Breast epithelium (tissue), 4 donors: ENCODE measurements at regions not wholly inside any gene's neighbourhood (a gene's known extent, or its start where the extent isn't known, plus 50 kb on each side); places are given as distances from the start of the nearest gene placed in this dataset.

Experiments used
- DNase-seq, 2 donors: peaks; one replicate each; pipeline ENCODE4 v3.0.0-alpha.2; 2019; ENCODE audit warnings: low spot score in 2 of 2
- H3K27ac ChIP-seq, 2 donors: fragments of 200-600 bp; sonication (generic) in 1 of 2; one replicate each; pipeline ENCODE4 v1.5.1; 2016 to 2019; ENCODE audit warnings: mild to moderate bottlenecking in 1 of 2
- H3K27me3 ChIP-seq, 2 donors: fragments of 200-600 bp; sonication (generic) in 1 of 2; one replicate each; pipeline versions ENCODE4 v1.5.1 to v1.6.0; 2017 to 2019; ENCODE audit warnings: control low read depth in 1 of 2, mild to moderate bottlenecking in 1 of 2
- H3K36me3 ChIP-seq: fragments of 200-600 bp; one replicate; pipeline ENCODE4 v1.5.1; 2019
- H3K4me1 ChIP-seq, 2 donors: fragments of 200-600 bp; sonication (generic); one replicate each; pipeline ENCODE4 v1.5.1; 2016 to 2019; ENCODE audit warnings: control low read depth in 1 of 2
- H3K4me3 ChIP-seq, 3 donors: fragments of 200-600 bp; sonication (generic); 1 replicate in 2 of 3; 2 replicates in 1 of 3; pipeline ENCODE4 v1.5.1; 2016 to 2019; ENCODE audit warnings: mild to moderate bottlenecking in 3 of 3, moderate library complexity in 2 of 3
- H3K9me3 ChIP-seq, 2 donors: fragments of 200-600 bp; sonication (generic) in 1 of 2; one replicate each; pipeline ENCODE4 v1.5.1; 2016 to 2019; ENCODE audit warnings: control low read depth in 1 of 2
- CTCF ChIP-seq, 3 donors: fragments of 450-650 bp; IDR thresholded peaks; one replicate each; pipeline ENCODE4 v1.5.1; 2016 to 2017; ENCODE audit warnings: antibody characterized with exemption in 3 of 3, mild to moderate bottlenecking in 3 of 3, moderate library complexity in 3 of 3
- POLR2A ChIP-seq: fragments of 450-650 bp; IDR thresholded peaks from one replicate; pipeline ENCODE4 v1.6.1; 2016; ENCODE audit warnings: antibody characterized with exemption, mild to moderate bottlenecking, moderate library complexity
- POLR2AphosphoS5 ChIP-seq, 3 donors: sonication (generic); formaldehyde crosslinking; IDR thresholded peaks; one replicate each; pipeline ENCODE4 v1.6.1; 2017; ENCODE audit warnings: antibody characterized with exemption in 3 of 3
- intact Hi-C: fragments of 100-400 bp; cut with DNase I; formaldehyde crosslinking; loops from one replicate; pipeline ENCODE4 v1.15.1; 2023; ENCODE audit warnings: low total_unique reads

DNA sequence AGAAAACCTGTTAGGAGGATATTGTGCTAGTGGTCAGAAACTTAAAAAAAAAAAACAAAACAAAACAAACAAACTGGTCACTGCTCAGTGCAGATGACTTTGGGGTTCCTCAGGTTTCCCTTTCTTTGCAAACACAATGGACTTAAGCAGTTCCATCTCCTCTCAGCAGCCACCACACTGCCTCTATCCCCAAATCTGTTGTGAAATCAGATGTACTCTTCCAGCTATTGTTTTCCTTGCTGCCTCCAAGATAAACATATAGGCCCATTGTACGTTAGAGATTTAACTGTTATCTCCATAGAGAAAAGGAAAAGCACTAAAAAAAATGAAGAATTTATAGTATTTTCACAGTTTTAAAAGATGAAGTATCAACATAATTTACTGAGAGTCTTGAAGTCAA, 147.1 kb downstream of the MPP7 start:
- Histone ChIP-seq H3K27me3 (no peaks in the 10 kb centered on the region), H3K4me3 (no peak overlapping the region), H3K4me1 (no peaks in the 10 kb centered on the region), H3K9me3 (no peaks in the 10 kb centered on the region), H3K36me3 (no peaks in the 10 kb centered on the region), H3K27ac (no peak overlapping the region)
- intact Hi-C loops: no loop called here
- TF ChIP-seq CTCF (IDR thresholded peaks at IDR 0.05): no peak
- TF ChIP-seq POLR2A: no peak
- TF ChIP-seq POLR2AphosphoS5 (IDR thresholded peaks at IDR 0.05): no peak
- DNase-seq: no peak

GRCh38 chr10:28151636-28152035, 151.2 kb downstream of the MPP7 start:
- Histone ChIP-seq H3K27ac (no peak overlapping the region), H3K4me1 (no peaks in the 10 kb centered on the region), H3K4me3 (no peak overlapping the region), H3K27me3 (no peaks in the 10 kb centered on the region), H3K36me3 (no peaks in the 10 kb centered on the region), H3K9me3 (no peaks in the 10 kb centered on the region)
- intact Hi-C loops: no loop called here
- TF ChIP-seq POLR2AphosphoS5 (IDR thresholded peaks at IDR 0.05): no peak
- TF ChIP-seq CTCF (IDR thresholded peaks at IDR 0.05): no peak
- no peak for TF ChIP-seq POLR2A
- DNase-seq: no peak

- Histone ChIP-seq H3K9me3 (no peaks in the 10 kb centered on the region), H3K27me3 (no peaks in the 10 kb centered on the region), H3K4me1 (no peaks in the 10 kb centered on the region), H3K27ac (no peak overlapping the region), H3K36me3 (no peaks in the 10 kb centered on the region), H3K4me3 (no peak overlapping the region)
- TF ChIP-seq POLR2AphosphoS5 (IDR thresholded peaks at IDR 0.05) (no peak), POLR2A (no peak), CTCF (IDR thresholded peaks at IDR 0.05) (no peak)
- intact Hi-C loops: no loop called here
- DNase-seq: no peak
Measured at GRCh38 chr10:28149746-28150145, 150.9 kb upstream of the ODAD2 start.

DNA sequence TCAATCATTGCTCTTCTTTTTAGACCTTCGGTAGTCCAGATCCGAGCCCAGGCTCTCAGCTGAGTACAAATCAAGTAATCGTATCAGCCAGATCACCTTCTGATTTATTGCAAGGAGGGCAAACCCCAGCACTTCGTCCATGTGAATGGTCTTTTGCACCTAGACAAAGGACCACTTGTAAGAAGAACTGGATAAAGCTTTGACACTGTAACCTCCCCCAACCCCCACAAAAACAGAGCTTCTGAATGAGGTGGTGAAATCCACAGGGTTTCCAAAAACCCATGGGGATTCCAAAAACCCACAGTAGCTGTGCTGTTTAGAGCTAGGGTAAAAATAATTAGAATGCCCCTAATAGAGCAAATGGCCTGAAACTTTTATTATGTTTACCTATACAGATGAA, 148.8 kb upstream of the ODAD2 start:
- H3K4me3 ChIP-seq: no peak overlapping the region
- no peaks in the 10 kb centered on the region for H3K4me1 ChIP-seq
- H3K27me3 ChIP-seq: no peaks in the 10 kb centered on the region
- no peaks in the 10 kb centered on the region for H3K9me3 ChIP-seq
- no peaks in the 10 kb centered on the region for H3K36me3 ChIP-seq
- no peak for DNase-seq
- intact Hi-C loops: no loop called here
- H3K27ac ChIP-seq: no peak overlapping the region
- no peak for TF ChIP-seq POLR2A
- TF ChIP-seq CTCF (IDR thresholded peaks at IDR 0.05): no peak
- TF ChIP-seq POLR2AphosphoS5 (IDR thresholded peaks at IDR 0.05): no peak

GRCh38 chr10:28139138-28139537, 140.3 kb upstream of the ODAD2 start:
- intact Hi-C loops: no loop called here
- Histone ChIP-seq H3K9me3 (peaks cover 0 to 12% of the 10 kb centered on the region in 2 donors), H3K27me3 (no peaks in the 10 kb centered on the region), H3K36me3 (no peaks in the 10 kb centered on the region), H3K4me1 (no peaks in the 10 kb centered on the region), H3K4me3 (no peak overlapping the region), H3K27ac (no peak overlapping the region)
- TF ChIP-seq POLR2A: no peak
- no peak for TF ChIP-seq POLR2AphosphoS5 (IDR thresholded peaks at IDR 0.05)
- TF ChIP-seq CTCF (IDR thresholded peaks at IDR 0.05): no peak
- no peak for DNase-seq
